GM23248 (cell line): ENCODE measurements at regions not wholly inside any gene's neighbourhood (a gene's known extent, or its start where the extent isn't known, plus 50 kb on each side); places are given as distances from the start of the nearest gene placed in this dataset.

ENCODE experiments used
- EZH2 ChIP-seq: fragments of 200-600 bp; sonication (generic); IDR thresholded peaks from 2 replicates; pipeline ENCODE4 v1.6.1; 2018; ENCODE audit warnings: antibody characterized with exemption, mild to moderate bottlenecking; ENCODE audit not compliant: insufficient read depth, poor library complexity, severe bottlenecking
- EZH2phosphoT487 ChIP-seq: fragments of 200-600 bp; sonication (generic); IDR thresholded peaks from 2 replicates; pipeline ENCODE4 v1.6.1; 2018; ENCODE audit warnings: antibody characterized with exemption, moderate library complexity, mild to moderate bottlenecking, low read depth; ENCODE audit not compliant: insufficient read depth

- TF ChIP-seq EZH2phosphoT487 (no peak), EZH2 (no peak)
Measured at GRCh38 chr7:131735101-131735500, 178.7 kb upstream of the PODXL start.
